ENCODE measurements at regions not wholly inside any gene's neighbourhood (a gene's known extent, or its start where the extent isn't known, plus 50 kb on each side); places are given as distances from the start of the nearest gene placed in this dataset.

DNA sequence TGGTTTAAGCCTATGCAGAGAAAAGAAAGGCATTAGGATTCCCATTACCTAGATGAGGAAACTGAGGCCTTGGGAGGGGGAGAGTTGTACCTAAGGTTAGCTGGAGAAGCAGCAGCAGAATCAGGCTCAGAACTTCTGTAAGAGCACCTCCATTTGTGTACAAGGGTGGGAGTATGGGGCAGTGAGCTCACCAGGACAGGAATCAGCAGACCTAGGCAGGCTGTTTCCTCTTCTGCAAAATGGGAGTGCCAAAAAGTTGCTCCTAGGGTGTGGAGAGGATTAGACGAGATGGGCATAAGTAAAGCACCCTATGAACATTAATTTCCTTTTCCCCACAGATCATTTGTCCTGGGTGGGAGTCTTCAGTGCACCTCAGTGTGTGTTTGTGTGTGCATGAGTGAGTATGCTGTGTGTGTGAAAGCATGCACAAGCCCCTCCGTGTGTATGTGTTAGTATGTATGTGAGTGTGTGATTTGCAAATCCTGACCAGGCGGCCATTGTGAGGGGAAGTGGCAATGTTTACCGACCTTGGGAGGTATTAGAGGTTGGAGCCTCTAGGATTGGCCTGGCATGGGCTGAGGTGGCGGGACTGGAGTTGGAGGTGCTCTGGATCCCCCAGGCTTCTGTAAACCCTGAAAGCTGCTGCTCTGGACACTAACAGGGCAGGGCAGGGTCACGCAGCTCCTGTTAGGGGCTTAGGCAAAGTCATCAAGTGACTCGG, 78.8 kb downstream of the VEGFA start:
- 84% methylated on average over 6 of the region's 7 CpGs for WGBS (ENCODE audit: insufficient coverage)
- TF ChIP-seq, protein P1, sequence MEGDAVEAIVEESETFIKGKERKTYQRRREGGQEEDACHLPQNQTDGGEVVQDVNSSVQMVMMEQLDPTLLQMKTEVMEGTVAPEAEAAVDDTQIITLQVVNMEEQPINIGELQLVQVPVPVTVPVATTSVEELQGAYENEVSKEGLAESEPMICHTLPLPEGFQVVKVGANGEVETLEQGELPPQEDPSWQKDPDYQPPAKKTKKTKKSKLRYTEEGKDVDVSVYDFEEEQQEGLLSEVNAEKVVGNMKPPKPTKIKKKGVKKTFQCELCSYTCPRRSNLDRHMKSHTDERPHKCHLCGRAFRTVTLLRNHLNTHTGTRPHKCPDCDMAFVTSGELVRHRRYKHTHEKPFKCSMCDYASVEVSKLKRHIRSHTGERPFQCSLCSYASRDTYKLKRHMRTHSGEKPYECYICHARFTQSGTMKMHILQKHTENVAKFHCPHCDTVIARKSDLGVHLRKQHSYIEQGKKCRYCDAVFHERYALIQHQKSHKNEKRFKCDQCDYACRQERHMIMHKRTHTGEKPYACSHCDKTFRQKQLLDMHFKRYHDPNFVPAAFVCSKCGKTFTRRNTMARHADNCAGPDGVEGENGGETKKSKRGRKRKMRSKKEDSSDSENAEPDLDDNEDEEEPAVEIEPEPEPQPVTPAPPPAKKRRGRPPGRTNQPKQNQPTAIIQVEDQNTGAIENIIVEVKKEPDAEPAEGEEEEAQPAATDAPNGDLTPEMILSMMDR (IDR thresholded peaks at IDR 0.05), result no peak
- intact Hi-C loops (cut with micrococcal nuclease), result no loop called here
- H2AFZ ChIP-seq (ENCODE audit: insufficient read depth, low read depth, low read length, poor library complexity, severe bottlenecking), result no peak overlapping the region
- no peak overlapping the region for H3K27ac ChIP-seq (ENCODE audit: low read depth in 1 of 2, low read length in 2 of 2)
- H3K36me3 ChIP-seq (replicated peaks in 1 of 2; ENCODE audit: control insufficient read depth in 1 of 2, insufficient read depth in 2 of 2, low read length in 2 of 2), result no peaks in the 10 kb centered on the region
- no peak for DNase-seq
- H3K4me1 ChIP-seq (ENCODE audit: control insufficient read depth in 1 of 2, insufficient read depth in 2 of 2, low read length in 2 of 2), result no peaks in the 10 kb centered on the region
- H3K9ac ChIP-seq (ENCODE audit: insufficient read depth, low read length, poor library complexity, severe bottlenecking), result no peak overlapping the region
- no peak overlapping the region for H3K4me3 Mint-ChIP-seq
- H3K36me3 Mint-ChIP-seq, result no peaks in the 10 kb centered on the region
- no peaks in the 10 kb centered on the region for H3K27me3 ChIP-seq (ENCODE audit: control insufficient read depth in 2 of 2, insufficient read depth in 2 of 2, low read length in 2 of 2)
- no peaks in the 10 kb centered on the region for H3K9me3 ChIP-seq (replicated peaks in 1 of 2; ENCODE audit: control insufficient read depth in 1 of 2, insufficient read depth in 1 of 2, low read length in 2 of 2)
- H3K27me3 Mint-ChIP-seq (ENCODE audit: low read depth in 3 of 3), result peaks cover 4 to 9% (median 4%) of the 10 kb centered on the region in 3 donors
- H3K4me3 ChIP-seq (replicated peaks in 1 of 3; ENCODE audit: low read depth in 2 of 3, low read length in 3 of 3), result no peak overlapping the region
- no peaks in the 10 kb centered on the region for H3K9me3 Mint-ChIP-seq
- no peaks in the 10 kb centered on the region for H4K20me1 ChIP-seq (ENCODE audit: insufficient read depth, low read length)
- H3K4me2 ChIP-seq (replicated peaks; ENCODE audit: extremely low read depth, low read length, poor library complexity, severe bottlenecking), result no peak overlapping the region
- peak overlapping the region in 1 of 7 donors; percentile 26 for H3K27ac Mint-ChIP-seq
- H3K79me2 ChIP-seq (ENCODE audit: insufficient read depth, low read length), result no peaks in the 10 kb centered on the region
- H3K4me1 Mint-ChIP-seq, result peaks cover 8% of the 10 kb centered on the region

GRCh38 chr6:43847741-43848630, 78.0 kb downstream of the VEGFA start:
- peaks cover 8% of the 10 kb centered on the region for H3K4me1 Mint-ChIP-seq
- intact Hi-C loops (cut with micrococcal nuclease), result no loop called here
- Histone ChIP-seq H3K36me3 (replicated peaks in 1 of 2; ENCODE audit: control insufficient read depth in 1 of 2, insufficient read depth in 2 of 2, low read length in 2 of 2) (no peaks in the 10 kb centered on the region), H3K9me3 (replicated peaks in 1 of 2; ENCODE audit: control insufficient read depth in 1 of 2, insufficient read depth in 1 of 2, low read length in 2 of 2) (no peaks in the 10 kb centered on the region), H3K27ac (ENCODE audit: low read depth in 1 of 2, low read length in 2 of 2) (no peak overlapping the region), H3K27me3 (ENCODE audit: control insufficient read depth in 2 of 2, insufficient read depth in 2 of 2, low read length in 2 of 2) (no peaks in the 10 kb centered on the region), H3K4me1 (ENCODE audit: control insufficient read depth in 1 of 2, insufficient read depth in 2 of 2, low read length in 2 of 2) (no peaks in the 10 kb centered on the region), H3K9ac (ENCODE audit: insufficient read depth, low read length, poor library complexity, severe bottlenecking) (no peak overlapping the region), H3K4me2 (replicated peaks; ENCODE audit: extremely low read depth, low read length, poor library complexity, severe bottlenecking) (no peak overlapping the region), H2AFZ (ENCODE audit: insufficient read depth, low read depth, low read length, poor library complexity, severe bottlenecking) (no peak overlapping the region), H3K4me3 (replicated peaks in 1 of 3; ENCODE audit: low read depth in 2 of 3, low read length in 3 of 3) (no peak overlapping the region), H4K20me1 (ENCODE audit: insufficient read depth, low read length) (no peaks in the 10 kb centered on the region), H3K79me2 (ENCODE audit: insufficient read depth, low read length) (no peaks in the 10 kb centered on the region)
- no peak for DNase-seq
- H3K9me3 Mint-ChIP-seq, result no peaks in the 10 kb centered on the region
- H3K27me3 Mint-ChIP-seq (ENCODE audit: low read depth in 3 of 3), result peaks cover 4 to 9% (median 4%) of the 10 kb centered on the region in 3 donors
- peak overlapping the region in 1 of 7 donors; percentile 26 for H3K27ac Mint-ChIP-seq
- H3K36me3 Mint-ChIP-seq, result no peaks in the 10 kb centered on the region
- H3K4me3 Mint-ChIP-seq, result peak overlapping the region in 1 of 2 donors; percentile 22
- 84% methylated on average over 5 of the region's 5 CpGs for WGBS (ENCODE audit: insufficient coverage)
- TF ChIP-seq, protein P1 (IDR thresholded peaks at IDR 0.05), result no peak

Measured in CD14-positive monocyte (primary cell).